ENCODE measurements at regions not wholly inside any gene's neighbourhood (a gene's known extent, or its start where the extent isn't known, plus 50 kb on each side); places are given as distances from the start of the nearest gene placed in this dataset.

DNA sequence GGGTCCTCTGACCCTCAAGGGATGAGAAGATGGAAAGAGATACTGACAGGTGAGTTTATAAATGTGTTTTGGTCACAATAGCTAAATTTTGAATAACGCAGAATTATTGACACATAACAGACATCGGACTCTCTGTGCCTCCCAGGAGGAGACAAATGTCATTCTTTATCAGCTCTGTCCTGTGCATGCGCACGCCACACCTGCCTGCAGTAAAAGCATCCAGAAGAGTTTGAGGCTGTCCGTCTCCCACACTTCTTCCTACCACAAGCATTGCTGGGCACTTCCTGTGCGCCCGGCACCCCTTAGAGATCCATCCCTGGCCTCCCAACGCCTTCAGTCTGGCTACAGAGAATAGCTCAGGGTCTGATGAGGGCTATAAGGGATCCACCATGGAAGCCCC lies 81.5 kb upstream of the CST7 start:
- Histone ChIP-seq H3K4me1 (ENCODE audit: low read depth) (no peaks in the 10 kb centered on the region), H3K9me3 (ENCODE audit: low read depth) (no peaks in the 10 kb centered on the region), H3K27ac (no peak overlapping the region), H3K27me3 (no peaks in the 10 kb centered on the region), H3K36me3 (no peaks in the 10 kb centered on the region), H3K4me3 (no peak overlapping the region)
- no peak for DNase-seq (ENCODE audit: low read depth in 1 of 2, low spot score in 1 of 2)
- TF ChIP-seq, protein P1, sequence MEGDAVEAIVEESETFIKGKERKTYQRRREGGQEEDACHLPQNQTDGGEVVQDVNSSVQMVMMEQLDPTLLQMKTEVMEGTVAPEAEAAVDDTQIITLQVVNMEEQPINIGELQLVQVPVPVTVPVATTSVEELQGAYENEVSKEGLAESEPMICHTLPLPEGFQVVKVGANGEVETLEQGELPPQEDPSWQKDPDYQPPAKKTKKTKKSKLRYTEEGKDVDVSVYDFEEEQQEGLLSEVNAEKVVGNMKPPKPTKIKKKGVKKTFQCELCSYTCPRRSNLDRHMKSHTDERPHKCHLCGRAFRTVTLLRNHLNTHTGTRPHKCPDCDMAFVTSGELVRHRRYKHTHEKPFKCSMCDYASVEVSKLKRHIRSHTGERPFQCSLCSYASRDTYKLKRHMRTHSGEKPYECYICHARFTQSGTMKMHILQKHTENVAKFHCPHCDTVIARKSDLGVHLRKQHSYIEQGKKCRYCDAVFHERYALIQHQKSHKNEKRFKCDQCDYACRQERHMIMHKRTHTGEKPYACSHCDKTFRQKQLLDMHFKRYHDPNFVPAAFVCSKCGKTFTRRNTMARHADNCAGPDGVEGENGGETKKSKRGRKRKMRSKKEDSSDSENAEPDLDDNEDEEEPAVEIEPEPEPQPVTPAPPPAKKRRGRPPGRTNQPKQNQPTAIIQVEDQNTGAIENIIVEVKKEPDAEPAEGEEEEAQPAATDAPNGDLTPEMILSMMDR (IDR thresholded peaks at IDR 0.05; ENCODE audit: low read depth, low read length), result no peak

DNA sequence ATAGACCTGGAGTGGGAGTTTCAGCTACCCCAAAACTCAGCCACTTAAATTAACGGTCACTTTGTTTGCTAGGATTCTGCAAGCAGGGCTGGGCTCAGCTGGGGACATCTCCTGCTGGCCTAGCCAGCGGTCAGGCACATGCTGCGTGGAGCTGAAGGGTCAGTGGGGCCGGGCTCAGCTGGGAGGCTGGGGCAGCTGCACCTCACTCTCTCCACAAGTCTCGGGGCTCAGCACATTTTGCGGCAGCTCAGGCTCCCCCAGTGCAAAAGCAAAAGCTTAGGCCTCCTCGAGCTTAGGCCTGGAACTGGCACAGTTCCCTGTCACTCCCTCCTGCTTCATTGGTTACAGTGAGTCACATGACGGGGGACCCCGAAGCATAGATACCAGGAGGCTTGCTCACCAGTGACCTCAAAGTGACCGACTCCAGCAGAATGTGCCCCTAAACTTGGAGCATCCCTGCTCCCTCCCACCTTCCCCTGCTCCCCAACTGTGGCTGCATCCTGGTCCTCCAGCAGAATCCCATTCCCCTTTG lies 80.6 kb upstream of the CST7 start:
- Histone ChIP-seq H3K27ac (no peak overlapping the region), H3K4me3 (no peak overlapping the region), H3K4me1 (ENCODE audit: low read depth) (no peaks in the 10 kb centered on the region), H3K27me3 (no peaks in the 10 kb centered on the region), H3K36me3 (no peaks in the 10 kb centered on the region), H3K9me3 (ENCODE audit: low read depth) (no peaks in the 10 kb centered on the region)
- no peak for DNase-seq (ENCODE audit: low read depth in 1 of 2, low spot score in 1 of 2)
- TF ChIP-seq, protein P1 (IDR thresholded peaks at IDR 0.05; ENCODE audit: low read depth, low read length), result no peak

DNA sequence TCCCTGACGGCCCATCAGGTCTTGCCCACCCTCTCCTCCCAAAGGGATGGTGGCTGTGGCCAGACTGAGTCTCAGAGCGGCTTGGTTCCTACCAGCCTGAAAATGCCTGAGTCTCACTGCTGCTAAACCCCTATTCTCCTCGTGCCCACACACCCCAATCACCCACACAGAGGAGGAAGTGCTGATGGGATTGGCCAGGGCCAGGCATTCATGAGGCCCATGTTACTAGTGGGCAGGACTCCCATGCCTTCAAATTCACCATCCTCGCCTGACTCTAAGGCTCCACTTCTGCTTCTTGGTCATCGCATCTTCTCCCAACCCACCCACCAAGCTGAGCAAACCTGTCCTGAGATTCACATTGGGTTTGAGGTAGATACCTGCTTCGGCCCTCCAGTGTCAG lies 80.1 kb upstream of the CST7 start:
- H3K36me3 ChIP-seq, result no peaks in the 10 kb centered on the region
- no peak for DNase-seq (ENCODE audit: low read depth in 1 of 2, low spot score in 1 of 2)
- H3K4me1 ChIP-seq (ENCODE audit: low read depth), result no peaks in the 10 kb centered on the region
- H3K4me3 ChIP-seq, result no peak overlapping the region
- TF ChIP-seq, protein P1 (IDR thresholded peaks at IDR 0.05; ENCODE audit: low read depth, low read length), result no peak
- no peaks in the 10 kb centered on the region for H3K27me3 ChIP-seq
- H3K9me3 ChIP-seq (ENCODE audit: low read depth), result no peaks in the 10 kb centered on the region
- H3K27ac ChIP-seq, result no peak overlapping the region

DNA sequence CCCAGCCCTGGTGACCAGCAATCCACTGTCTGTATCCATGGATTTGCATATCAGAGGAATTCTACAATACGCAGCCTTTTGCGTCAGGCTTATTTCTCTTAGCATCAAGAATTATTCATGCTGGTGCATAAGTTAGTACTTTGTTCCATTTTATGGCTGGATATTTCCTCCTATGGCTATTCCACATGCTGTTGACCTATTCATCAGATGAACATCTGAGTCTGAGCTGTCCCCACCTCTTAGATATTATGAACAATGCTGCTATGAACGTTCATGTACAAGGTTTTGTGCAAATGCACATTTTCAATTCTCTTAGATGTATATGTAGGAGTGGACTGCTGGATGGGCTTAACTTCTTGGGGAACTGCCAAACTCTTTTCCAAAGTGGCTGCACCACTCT lies 79.0 kb upstream of the CST7 start:
- Histone ChIP-seq H3K27ac (no peak overlapping the region), H3K36me3 (no peaks in the 10 kb centered on the region), H3K9me3 (ENCODE audit: low read depth) (no peaks in the 10 kb centered on the region), H3K4me3 (no peak overlapping the region), H3K4me1 (ENCODE audit: low read depth) (no peaks in the 10 kb centered on the region), H3K27me3 (no peaks in the 10 kb centered on the region)
- TF ChIP-seq, protein P1 (IDR thresholded peaks at IDR 0.05; ENCODE audit: low read depth, low read length), result no peak
- DNase-seq (ENCODE audit: low read depth in 1 of 2, low spot score in 1 of 2), result no peak

DNA sequence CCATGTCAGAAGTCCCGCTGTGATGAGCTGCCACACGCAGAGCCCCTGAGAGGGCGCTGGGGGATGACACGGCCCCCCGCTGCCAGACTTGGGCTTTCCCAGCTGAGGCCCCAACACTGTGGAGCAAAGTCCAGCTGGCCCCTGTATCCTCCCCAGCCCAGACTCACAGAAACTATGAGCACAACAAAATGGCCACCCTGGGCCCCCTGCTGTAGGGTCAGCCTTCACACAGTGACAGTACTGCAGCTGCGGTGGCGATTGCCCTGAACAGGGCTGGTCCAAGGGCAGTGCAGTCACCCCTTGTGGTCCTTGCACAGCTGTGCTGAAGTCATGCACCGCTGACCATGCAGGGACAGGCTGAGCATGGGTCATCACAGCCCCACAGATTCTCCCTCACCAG lies 78.2 kb upstream of the CST7 start:
- H3K27ac ChIP-seq, result no peak overlapping the region
- no peak for DNase-seq (ENCODE audit: low read depth in 1 of 2, low spot score in 1 of 2)
- H3K9me3 ChIP-seq (ENCODE audit: low read depth), result no peaks in the 10 kb centered on the region
- no peaks in the 10 kb centered on the region for H3K36me3 ChIP-seq
- H3K4me1 ChIP-seq (ENCODE audit: low read depth), result no peaks in the 10 kb centered on the region
- H3K27me3 ChIP-seq, result no peaks in the 10 kb centered on the region
- TF ChIP-seq, protein P1 (IDR thresholded peaks at IDR 0.05; ENCODE audit: low read depth, low read length), result no peak
- no peak overlapping the region for H3K4me3 ChIP-seq
